ENCODE measurements at regions not wholly inside any gene's neighbourhood (a gene's known extent, or its start where the extent isn't known, plus 50 kb on each side); places are given as distances from the start of the nearest gene placed in this dataset.
"Not testable (repeated sequence)": the region's sequence is repeated elsewhere in the genome, so short reads cannot be mapped to it uniquely, and the experiment has no call there.

GRCh38 chr5:106367281-106367680 is 1303.5 kb downstream of the EFNA5 start:
- DNase-seq (ENCODE audit: low read depth in 2 of 2) = no peak

- no peak for DNase-seq (ENCODE audit: low read depth in 2 of 2)
Measured at GRCh38 chr5:106363578-106363977, 1307.2 kb downstream of the EFNA5 start.

DNA sequence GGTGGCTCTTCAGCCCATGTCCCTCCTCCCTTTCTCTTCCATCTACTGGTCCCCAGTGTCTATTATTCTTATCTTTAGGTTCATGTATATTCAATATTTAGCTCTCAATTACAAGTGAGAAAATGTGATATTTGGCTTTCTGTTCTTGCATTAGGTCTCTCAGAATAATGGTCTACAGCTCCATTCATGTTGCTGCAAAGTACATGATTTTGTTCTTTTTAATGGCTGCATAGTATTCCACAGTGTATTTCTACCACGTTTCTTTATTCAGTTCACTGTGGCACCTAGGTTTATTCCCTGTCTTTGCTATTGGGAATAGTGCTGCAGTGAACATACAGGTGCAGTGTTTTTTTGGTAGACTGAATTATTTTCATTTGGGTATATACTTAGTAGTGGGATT is 1308.8 kb downstream of the EFNA5 start:
- no peak for DNase-seq (ENCODE audit: low read depth in 2 of 2)

DNA sequence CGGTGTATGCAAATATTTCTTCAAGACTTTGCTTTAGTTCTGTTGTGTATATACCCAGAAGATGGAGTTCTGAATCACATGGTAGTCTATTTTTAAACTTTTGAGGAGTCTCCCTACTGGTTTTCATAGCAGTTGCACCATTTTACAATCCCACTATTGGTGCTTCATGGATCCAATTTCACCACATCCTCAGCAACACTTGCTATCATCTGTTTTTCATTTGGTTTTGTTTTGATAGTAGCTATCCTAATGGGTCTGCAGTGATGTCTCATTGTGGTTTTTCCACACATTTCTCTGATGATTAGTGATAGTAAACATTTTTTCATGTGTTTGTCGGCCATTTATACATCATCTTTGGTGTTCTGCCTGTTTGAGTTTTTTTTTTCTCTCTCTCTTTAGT is 1339.3 kb downstream of the EFNA5 start:
- no peak for DNase-seq (ENCODE audit: low read depth in 2 of 2)

- DNase-seq (ENCODE audit: low read depth in 2 of 2) = no peak
Measured at GRCh38 chr5:106324356-106324755, 1346.4 kb downstream of the EFNA5 start.

DNA sequence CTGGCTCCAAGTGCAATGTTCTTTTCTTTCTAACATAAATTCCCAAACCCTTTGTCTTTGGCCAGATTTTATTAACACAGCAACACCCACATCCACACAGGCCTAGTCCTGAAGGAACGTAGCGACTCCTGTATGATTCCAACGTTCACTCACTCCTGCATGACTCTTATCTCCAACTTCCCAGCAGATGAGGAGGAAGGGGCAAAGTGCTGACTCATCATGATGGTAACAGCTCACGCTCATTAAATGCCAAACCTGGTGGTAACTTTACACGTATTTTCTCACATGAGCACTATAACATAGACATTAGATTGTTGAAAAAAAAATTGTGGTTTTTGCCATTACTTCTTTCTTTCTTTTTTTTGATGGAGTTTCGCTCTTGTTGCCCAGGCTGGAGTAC is 1349.5 kb downstream of the EFNA5 start:
- no peak for DNase-seq (ENCODE audit: low read depth in 2 of 2)

- DNase-seq (ENCODE audit: low read depth in 2 of 2) = no peak
Measured at GRCh38 chr5:106314221-106314824, 1356.4 kb downstream of the EFNA5 start.

GRCh38 chr5:106312360-106312759 is 1358.4 kb downstream of the EFNA5 start:
- no peak for DNase-seq (ENCODE audit: low read depth in 2 of 2)

- no peak for DNase-seq (ENCODE audit: low read depth in 2 of 2)
Measured at GRCh38 chr5:106311230-106311915, 1359.4 kb downstream of the EFNA5 start.

DNA sequence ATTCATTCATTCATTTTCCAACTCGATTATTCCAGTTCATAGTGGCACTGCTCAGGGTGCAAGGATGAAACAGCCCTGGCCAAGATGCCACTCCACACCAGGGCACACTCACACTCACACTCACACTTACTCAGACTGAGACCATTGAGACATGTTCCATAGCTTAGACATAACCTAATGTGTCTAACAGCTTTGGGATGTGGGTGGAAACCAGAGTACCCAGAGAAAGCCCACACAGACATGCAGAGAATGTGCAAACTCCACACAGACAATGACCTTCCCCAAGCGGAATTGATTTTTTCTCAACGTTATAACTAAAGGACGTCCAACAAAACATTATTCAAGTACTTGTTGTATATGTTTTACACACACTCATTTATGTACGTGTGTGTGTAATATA is 1363.5 kb downstream of the EFNA5 start:
- no peak for DNase-seq (ENCODE audit: low read depth in 2 of 2)

- no peak for DNase-seq (ENCODE audit: low read depth in 2 of 2)
Measured at GRCh38 chr5:106306313-106307028, 1364.3 kb downstream of the EFNA5 start.

- DNase-seq (ENCODE audit: low read depth in 2 of 2) = no peak
Measured at GRCh38 chr5:106303911-106304310, 1366.8 kb downstream of the EFNA5 start.

GRCh38 chr5:106292654-106293053 is 1378.1 kb downstream of the EFNA5 start:
- DNase-seq (ENCODE audit: low read depth in 2 of 2) = no peak

DNA sequence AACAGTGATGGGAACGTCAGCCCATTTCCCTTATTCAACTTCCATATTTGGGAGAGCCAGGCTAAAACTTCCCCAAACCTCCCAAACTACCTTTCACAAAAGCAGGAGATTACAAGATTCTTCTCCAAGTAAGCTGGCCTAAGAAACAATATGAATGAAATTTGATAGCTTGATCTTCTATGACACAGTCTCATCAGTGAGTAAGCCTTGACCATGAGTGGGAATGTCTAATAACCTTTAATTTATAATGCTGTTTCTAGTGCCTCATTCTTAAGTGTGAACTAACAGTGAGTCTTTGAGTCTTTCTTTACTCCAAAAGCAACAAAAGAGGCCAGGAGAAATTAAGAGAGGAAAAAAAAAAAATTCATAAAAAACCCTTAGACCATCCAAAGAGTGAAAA is 1379.9 kb downstream of the EFNA5 start:
- no peak for DNase-seq (ENCODE audit: low read depth in 2 of 2)

DNA sequence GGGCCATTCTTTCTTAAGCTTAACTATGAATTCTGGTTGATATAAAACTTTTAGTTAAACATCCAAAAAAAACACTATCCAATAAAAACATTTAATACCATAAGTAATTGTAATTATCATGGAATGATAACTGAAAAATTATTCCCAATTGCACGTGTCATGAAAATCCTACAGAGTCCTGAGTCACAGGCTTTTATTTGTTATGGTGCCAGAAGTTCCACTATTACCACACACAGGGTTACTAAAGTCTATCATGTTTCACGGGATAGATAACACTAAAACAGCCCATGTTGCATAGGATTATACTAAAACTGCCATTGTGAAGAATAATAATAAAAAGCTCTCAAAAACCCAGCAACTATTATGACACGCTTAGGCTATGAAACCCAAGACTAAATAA is 1381.8 kb downstream of the EFNA5 start:
- DNase-seq (ENCODE audit: low read depth in 2 of 2) = no peak

- no peak for DNase-seq (ENCODE audit: low read depth in 2 of 2)
Measured at GRCh38 chr5:106277540-106278096, 1393.1 kb downstream of the EFNA5 start.

DNA sequence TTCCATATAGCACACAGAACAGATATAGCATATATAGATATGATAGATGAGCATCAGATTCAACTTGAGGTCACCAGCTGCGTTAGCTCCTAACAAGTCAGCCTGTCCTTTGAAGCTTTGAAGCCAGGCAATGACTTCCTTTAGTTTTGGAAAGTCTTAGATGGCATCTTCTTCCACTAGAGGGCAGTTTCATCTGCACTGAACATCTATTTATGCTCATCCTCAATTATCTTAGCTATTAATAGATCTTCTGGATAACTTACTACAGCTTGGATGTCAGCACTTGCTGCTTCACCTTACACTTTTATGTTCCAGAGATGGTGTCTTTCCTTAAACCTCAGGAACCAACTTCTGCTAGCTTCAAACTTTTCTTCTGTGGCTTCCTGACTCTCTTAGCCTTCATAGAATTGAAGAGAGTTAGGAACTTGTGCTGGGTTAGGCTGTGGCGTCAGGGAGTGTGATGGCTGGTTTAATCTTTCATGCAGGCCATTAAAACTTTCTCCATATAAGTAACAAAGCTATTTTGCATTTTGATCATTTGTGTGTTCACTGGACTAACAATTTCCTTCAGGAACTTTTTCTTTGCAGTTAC is 1401.4 kb downstream of the EFNA5 start:
- DNase-seq (ENCODE audit: low read depth in 2 of 2) = no peak

- DNase-seq (ENCODE audit: low read depth in 2 of 2) = no peak
Measured at GRCh38 chr5:106267256-106267655, 1403.5 kb downstream of the EFNA5 start.

DNA sequence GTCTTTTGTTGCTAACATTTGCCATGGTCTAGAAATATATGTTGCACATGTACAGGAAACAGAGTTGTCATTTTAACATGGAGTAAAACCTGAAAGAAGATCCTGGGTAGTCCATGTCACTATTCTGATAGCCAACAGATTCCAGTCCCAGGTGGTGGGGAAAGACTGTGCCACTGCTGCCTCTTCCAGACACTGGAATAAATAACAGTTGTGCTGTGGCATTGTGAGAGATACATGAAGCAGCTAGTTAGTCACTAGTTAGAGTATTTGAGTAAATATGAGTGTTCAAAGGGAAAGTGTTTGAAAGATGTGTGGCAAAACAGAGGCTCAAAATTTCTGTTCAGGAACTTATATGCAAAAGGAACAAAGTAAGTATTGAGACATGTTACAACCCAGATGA is 1408.3 kb downstream of the EFNA5 start:
- no peak for DNase-seq (ENCODE audit: low read depth in 2 of 2)

DNA sequence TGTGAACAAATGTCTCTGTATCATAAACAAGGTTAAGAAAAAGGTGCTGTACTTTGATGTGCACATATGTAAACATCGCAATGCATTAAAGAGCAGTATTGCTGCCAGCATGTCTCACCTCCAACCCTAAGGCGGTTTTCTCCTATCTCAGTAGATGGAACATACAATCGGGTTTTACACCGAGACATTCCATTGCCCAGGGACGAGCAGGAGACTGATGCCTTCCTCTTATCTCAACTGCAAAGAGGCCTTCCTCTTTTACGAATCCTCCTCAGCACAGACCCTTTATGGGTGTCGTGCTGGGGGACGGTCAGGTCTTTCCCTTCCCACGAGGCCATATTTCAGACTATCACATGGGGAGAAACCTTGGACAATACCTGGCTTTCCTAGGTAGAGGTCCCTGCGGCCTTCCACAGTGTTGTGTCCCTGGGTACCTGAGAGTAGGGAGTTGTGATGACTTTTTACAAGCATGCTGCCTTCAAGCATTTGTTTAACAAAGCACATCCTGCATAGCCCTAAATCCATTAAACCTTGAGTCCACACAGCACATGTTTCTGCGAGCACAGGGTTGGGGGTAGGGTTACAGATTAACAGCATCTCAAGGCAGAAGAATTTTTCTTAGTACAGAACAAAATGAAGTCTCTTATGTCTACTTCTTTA is 1411.2 kb downstream of the EFNA5 start:
- DNase-seq (ENCODE audit: low read depth in 2 of 2) = not testable (repeated sequence)

DNA sequence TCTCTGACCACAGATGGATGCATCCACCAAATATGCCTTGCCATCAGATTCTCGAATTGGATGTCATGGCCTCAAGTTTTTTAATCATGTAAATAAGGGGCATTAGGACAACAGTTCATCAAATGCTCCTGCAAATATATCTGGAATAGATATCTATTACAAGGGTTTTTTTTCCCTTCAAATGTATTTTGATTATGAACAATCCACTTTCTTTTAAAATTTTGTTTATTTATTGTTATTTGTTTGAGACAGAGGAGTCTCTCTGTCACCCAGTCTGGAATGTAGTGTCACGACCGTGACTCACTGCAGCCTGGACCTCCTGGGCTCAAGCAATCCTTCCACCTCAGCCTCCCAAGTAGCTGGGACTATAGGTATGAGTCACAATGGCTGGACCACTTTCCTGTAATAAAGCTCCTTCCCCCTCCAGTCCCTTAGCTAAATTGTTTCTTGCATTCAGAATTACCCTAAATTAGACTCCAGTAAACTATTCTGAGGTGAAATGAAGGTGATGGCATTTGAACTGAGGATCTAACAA is 1412.1 kb downstream of the EFNA5 start:
- no peak for DNase-seq (ENCODE audit: low read depth in 2 of 2)

- DNase-seq (ENCODE audit: low read depth in 2 of 2) = no peak
Measured at GRCh38 chr5:106254784-106255183, 1416.0 kb downstream of the EFNA5 start.

Data from stimulated activated CD4-positive, alpha-beta T cell treated with anti-CD3 and anti-CD28 coated beads, Interleukin-4, amount 100 ng/mL, for 48 hours (primary cell).